ENCODE measurements at regions not wholly inside any gene's neighbourhood (a gene's known extent, or its start where the extent isn't known, plus 50 kb on each side); places are given as distances from the start of the nearest gene placed in this dataset.

DNA sequence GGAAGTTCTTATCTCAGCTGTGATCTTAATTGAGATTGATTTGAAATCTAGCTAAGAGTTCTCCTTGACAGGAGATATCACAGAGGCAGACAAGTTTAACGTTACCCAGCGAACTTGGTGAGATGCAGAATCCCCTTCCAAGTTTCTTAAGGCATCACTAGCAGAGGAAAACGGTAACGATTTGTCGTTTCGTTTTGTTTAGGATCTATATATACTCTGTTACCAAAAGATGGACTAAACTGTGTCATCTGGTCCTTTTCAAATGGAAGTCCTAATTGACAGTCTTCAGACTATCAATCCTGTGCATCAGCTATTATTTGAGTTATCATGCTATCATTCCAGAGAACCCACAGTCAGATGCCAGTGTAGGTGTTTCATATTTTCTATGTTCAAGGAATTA lies 316.7 kb upstream of the SORCS1 start:
- H3K27ac ChIP-seq: no peak overlapping the region
- H3K4me1 ChIP-seq (replicated peaks; ENCODE audit: insufficient read depth): no peaks in the 10 kb centered on the region
- H4K20me1 ChIP-seq (ENCODE audit: insufficient read depth): no peaks in the 10 kb centered on the region
- no peaks in the 10 kb centered on the region for H3F3A ChIP-seq (ENCODE audit: insufficient read depth, low read depth)
- no peak for DNase-seq
- CTCF ChIA-PET: no interaction called here
- TF ChIP-seq EZH2 (IDR thresholded peaks at IDR 0.05; ENCODE audit: low read depth): no peak
- TF ChIP-seq, protein P1, sequence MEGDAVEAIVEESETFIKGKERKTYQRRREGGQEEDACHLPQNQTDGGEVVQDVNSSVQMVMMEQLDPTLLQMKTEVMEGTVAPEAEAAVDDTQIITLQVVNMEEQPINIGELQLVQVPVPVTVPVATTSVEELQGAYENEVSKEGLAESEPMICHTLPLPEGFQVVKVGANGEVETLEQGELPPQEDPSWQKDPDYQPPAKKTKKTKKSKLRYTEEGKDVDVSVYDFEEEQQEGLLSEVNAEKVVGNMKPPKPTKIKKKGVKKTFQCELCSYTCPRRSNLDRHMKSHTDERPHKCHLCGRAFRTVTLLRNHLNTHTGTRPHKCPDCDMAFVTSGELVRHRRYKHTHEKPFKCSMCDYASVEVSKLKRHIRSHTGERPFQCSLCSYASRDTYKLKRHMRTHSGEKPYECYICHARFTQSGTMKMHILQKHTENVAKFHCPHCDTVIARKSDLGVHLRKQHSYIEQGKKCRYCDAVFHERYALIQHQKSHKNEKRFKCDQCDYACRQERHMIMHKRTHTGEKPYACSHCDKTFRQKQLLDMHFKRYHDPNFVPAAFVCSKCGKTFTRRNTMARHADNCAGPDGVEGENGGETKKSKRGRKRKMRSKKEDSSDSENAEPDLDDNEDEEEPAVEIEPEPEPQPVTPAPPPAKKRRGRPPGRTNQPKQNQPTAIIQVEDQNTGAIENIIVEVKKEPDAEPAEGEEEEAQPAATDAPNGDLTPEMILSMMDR (conservative IDR thresholded peaks at IDR 0.05): no peak
- H3K36me3 ChIP-seq (ENCODE audit: low read depth): no peaks in the 10 kb centered on the region
- no peak overlapping the region for H3K4me3 ChIP-seq
- POLR2A ChIA-PET (ENCODE audit: unreplicated experiment): no interaction called here
- H3K4me2 ChIP-seq: no peak overlapping the region
- H3K27me3 ChIP-seq (ENCODE audit: insufficient read depth, low read depth): no peaks in the 10 kb centered on the region
- no TSS peak for BruUV-seq (replicated peaks)
- intact Hi-C loops (cut with micrococcal nuclease; ENCODE audit: unreplicated experiment): no loop called here
- no peaks in the 10 kb centered on the region for H3K9me3 ChIP-seq (ENCODE audit: insufficient read depth, low read depth)
- no peaks in the 10 kb centered on the region for H3K9me2 ChIP-seq (ENCODE audit: insufficient read depth)
- no peak overlapping the region for H2AFZ ChIP-seq
- no peaks in the 10 kb centered on the region for H3K79me2 ChIP-seq (ENCODE audit: low read depth)

DNA sequence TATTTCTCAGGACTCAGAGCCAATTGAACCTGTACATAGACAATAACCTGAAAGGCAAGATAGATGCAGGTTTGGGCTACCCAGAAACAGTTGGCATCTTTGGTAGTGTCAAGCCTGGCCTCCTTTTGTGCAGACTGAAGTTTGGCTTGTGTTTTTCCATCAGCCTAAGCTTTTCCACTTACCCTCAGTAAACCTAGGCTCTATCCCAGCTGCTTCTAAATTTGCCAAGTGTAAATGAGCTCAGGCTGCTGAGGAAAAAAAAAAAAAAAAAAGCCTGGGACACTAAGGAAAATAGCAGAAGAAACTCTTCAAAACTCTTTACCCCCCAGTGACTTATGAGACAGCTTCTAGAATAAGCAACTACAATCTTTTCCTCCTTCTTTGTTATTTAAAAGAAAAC lies 316.3 kb upstream of the SORCS1 start:
- Histone ChIP-seq H3K27me3 (ENCODE audit: insufficient read depth, low read depth) (no peaks in the 10 kb centered on the region), H3K79me2 (ENCODE audit: low read depth) (no peaks in the 10 kb centered on the region), H4K20me1 (ENCODE audit: insufficient read depth) (no peaks in the 10 kb centered on the region), H3K4me3 (no peak overlapping the region), H3F3A (ENCODE audit: insufficient read depth, low read depth) (no peaks in the 10 kb centered on the region), H3K9me3 (ENCODE audit: insufficient read depth, low read depth) (no peaks in the 10 kb centered on the region), H3K27ac (no peak overlapping the region), H3K4me2 (no peak overlapping the region), H3K36me3 (ENCODE audit: low read depth) (no peaks in the 10 kb centered on the region), H2AFZ (no peak overlapping the region), H3K9me2 (ENCODE audit: insufficient read depth) (no peaks in the 10 kb centered on the region), H3K4me1 (replicated peaks; ENCODE audit: insufficient read depth) (no peaks in the 10 kb centered on the region)
- no peak for DNase-seq
- no TSS peak for BruUV-seq (replicated peaks)
- CTCF ChIA-PET: no interaction called here
- intact Hi-C loops (cut with micrococcal nuclease; ENCODE audit: unreplicated experiment): no loop called here
- TF ChIP-seq EZH2 (IDR thresholded peaks at IDR 0.05; ENCODE audit: low read depth): no peak
- TF ChIP-seq, protein P1 (conservative IDR thresholded peaks at IDR 0.05): no peak
- POLR2A ChIA-PET (ENCODE audit: unreplicated experiment): no interaction called here

DNA sequence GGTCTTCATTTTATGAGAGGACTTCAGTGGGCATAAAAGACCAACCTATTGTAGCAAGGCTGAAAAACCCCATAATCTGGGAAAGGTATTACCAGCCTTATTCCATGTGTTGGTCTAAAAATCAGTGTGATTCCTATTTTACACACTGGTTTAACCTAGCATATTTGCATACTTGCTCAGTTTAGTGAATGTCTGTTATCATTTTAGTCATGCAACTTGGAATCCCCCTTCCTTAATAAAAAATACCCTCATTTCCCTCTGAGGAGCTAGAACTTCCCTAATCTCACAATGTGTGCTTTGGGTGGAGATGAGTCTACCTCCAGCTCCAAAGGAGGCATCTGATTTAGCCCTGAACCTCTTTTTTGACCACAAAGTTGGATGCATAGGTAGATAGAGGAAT lies 312.8 kb upstream of the SORCS1 start:
- TF ChIP-seq EZH2 (IDR thresholded peaks at IDR 0.05; ENCODE audit: low read depth): no peak
- TF ChIP-seq, protein P1 (conservative IDR thresholded peaks at IDR 0.05): no peak
- Histone ChIP-seq H3K79me2 (ENCODE audit: low read depth) (no peaks in the 10 kb centered on the region), H3K4me1 (replicated peaks; ENCODE audit: insufficient read depth) (no peaks in the 10 kb centered on the region), H3K27me3 (ENCODE audit: insufficient read depth, low read depth) (no peaks in the 10 kb centered on the region), H3K27ac (no peak overlapping the region), H3K9me2 (ENCODE audit: insufficient read depth) (no peaks in the 10 kb centered on the region), H3K4me3 (no peak overlapping the region), H3F3A (ENCODE audit: insufficient read depth, low read depth) (no peaks in the 10 kb centered on the region), H3K36me3 (ENCODE audit: low read depth) (no peaks in the 10 kb centered on the region), H2AFZ (no peak overlapping the region), H3K9me3 (ENCODE audit: insufficient read depth, low read depth) (no peaks in the 10 kb centered on the region), H3K4me2 (no peak overlapping the region), H4K20me1 (ENCODE audit: insufficient read depth) (no peaks in the 10 kb centered on the region)
- intact Hi-C loops (cut with micrococcal nuclease; ENCODE audit: unreplicated experiment): no loop called here
- ChIA-PET POLR2A (ENCODE audit: unreplicated experiment) (no interaction called here), CTCF (no interaction called here)
- no peak for DNase-seq
- no TSS peak for BruUV-seq (replicated peaks)

All from PC-9 (cell line).